ENCODE measurements at regions not wholly inside any gene's neighbourhood (a gene's known extent, or its start where the extent isn't known, plus 50 kb on each side); places are given as distances from the start of the nearest gene placed in this dataset.
"Not testable (repeated sequence)": the region's sequence is repeated elsewhere in the genome, so short reads cannot be mapped to it uniquely, and the experiment has no call there.

- no peaks in the 10 kb centered on the region for H3K36me3 Mint-ChIP-seq (ENCODE audit: low read depth)
Measured at GRCh38 chr4:169934794-169935429, 91.3 kb downstream of the MFAP3L start.

GRCh38 chr4:169933531-169933930 lies 92.7 kb downstream of the MFAP3L start:
- DNase-seq: no peak
- H3K9me3 Mint-ChIP-seq: no peaks in the 10 kb centered on the region
- POLR2A ChIA-PET: no interaction called here
- no peak overlapping the region for H3K27ac Mint-ChIP-seq
- CTCF ChIA-PET: no interaction called here
- H3K36me3 Mint-ChIP-seq (ENCODE audit: low read depth): no peaks in the 10 kb centered on the region
- H3K4me1 Mint-ChIP-seq: no peaks in the 10 kb centered on the region
- H3K27me3 Mint-ChIP-seq: no peaks in the 10 kb centered on the region
- no peak overlapping the region for H3K4me3 Mint-ChIP-seq

More at GRCh38 chr4:169934794-169935429, 91.3 kb downstream of the MFAP3L start:
- DNase-seq: no peak
- ChIA-PET CTCF (interaction anchor here (1.3 kb wide), 1 partner anchor 14 kb away, joined by 3 read pairs; no protein-coding TSS in a partner anchor), POLR2A (no interaction called here)
- Mint-ChIP-seq H3K9me3 (no peaks in the 10 kb centered on the region), H3K27ac (no peak overlapping the region), H3K4me3 (no peak overlapping the region), H3K4me1 (no peaks in the 10 kb centered on the region), H3K27me3 (no peaks in the 10 kb centered on the region)

GRCh38 chr4:169931964-169932363 lies 94.2 kb downstream of the MFAP3L start:
- no peak for DNase-seq
- Mint-ChIP-seq H3K36me3 (ENCODE audit: low read depth) (no peaks in the 10 kb centered on the region), H3K4me1 (no peaks in the 10 kb centered on the region), H3K9me3 (no peaks in the 10 kb centered on the region), H3K4me3 (no peak overlapping the region), H3K27ac (no peak overlapping the region), H3K27me3 (no peaks in the 10 kb centered on the region)
- ChIA-PET CTCF (no interaction called here), POLR2A (no interaction called here)

- H3K27ac Mint-ChIP-seq; CTCF ChIA-PET; H3K4me1 Mint-ChIP-seq; H3K36me3 Mint-ChIP-seq (ENCODE audit: low read depth); POLR2A ChIA-PET; H3K9me3 Mint-ChIP-seq; H3K27me3 Mint-ChIP-seq; DNase-seq; H3K4me3 Mint-ChIP-seq: not testable (repeated sequence)
Measured at GRCh38 chr4:169930755-169931154, 95.4 kb downstream of the MFAP3L start.

- H3K36me3 Mint-ChIP-seq (ENCODE audit: low read depth): no peaks in the 10 kb centered on the region
- no peaks in the 10 kb centered on the region for H3K9me3 Mint-ChIP-seq
- ChIA-PET CTCF (no interaction called here), POLR2A (no interaction called here)
- no peak for DNase-seq
- no peak overlapping the region for H3K4me3 Mint-ChIP-seq
- H3K27me3 Mint-ChIP-seq: no peaks in the 10 kb centered on the region
- no peaks in the 10 kb centered on the region for H3K4me1 Mint-ChIP-seq
- no peak overlapping the region for H3K27ac Mint-ChIP-seq
Measured at GRCh38 chr4:169927280-169927679, 98.9 kb downstream of the MFAP3L start.

- ChIA-PET CTCF (no interaction called here), POLR2A (no interaction called here)
- Mint-ChIP-seq H3K27ac (no peak overlapping the region), H3K27me3 (no peaks in the 10 kb centered on the region), H3K4me1 (no peaks in the 10 kb centered on the region), H3K9me3 (no peaks in the 10 kb centered on the region), H3K4me3 (no peak overlapping the region), H3K36me3 (ENCODE audit: low read depth) (no peaks in the 10 kb centered on the region)
- no peak for DNase-seq
Measured at GRCh38 chr4:169925678-169926077, 100.5 kb downstream of the MFAP3L start.

GRCh38 chr4:169922632-169923276 lies 103.4 kb downstream of the MFAP3L start:
- no peaks in the 10 kb centered on the region for H3K9me3 Mint-ChIP-seq
- H3K36me3 Mint-ChIP-seq (ENCODE audit: low read depth): no peaks in the 10 kb centered on the region
- no peaks in the 10 kb centered on the region for H3K27me3 Mint-ChIP-seq
- H3K4me1 Mint-ChIP-seq: no peaks in the 10 kb centered on the region
- ChIA-PET CTCF (no interaction called here), POLR2A (no interaction called here)
- no peak overlapping the region for H3K4me3 Mint-ChIP-seq
- no peak overlapping the region for H3K27ac Mint-ChIP-seq
- DNase-seq: no peak

GRCh38 chr4:169921732-169922131 lies 104.5 kb downstream of the MFAP3L start:
- no peak for DNase-seq
- H3K4me3 Mint-ChIP-seq: no peak overlapping the region
- no peaks in the 10 kb centered on the region for H3K36me3 Mint-ChIP-seq (ENCODE audit: low read depth)
- H3K4me1 Mint-ChIP-seq: no peaks in the 10 kb centered on the region
- H3K27ac Mint-ChIP-seq: no peak overlapping the region
- no peaks in the 10 kb centered on the region for H3K27me3 Mint-ChIP-seq
- H3K9me3 Mint-ChIP-seq: peaks cover 7% of the 10 kb centered on the region
- POLR2A ChIA-PET: no interaction called here
- CTCF ChIA-PET: no interaction called here

- Mint-ChIP-seq H3K4me3 (no peak overlapping the region), H3K27ac (no peak overlapping the region), H3K9me3 (peaks cover 7% of the 10 kb centered on the region), H3K36me3 (ENCODE audit: low read depth) (no peaks in the 10 kb centered on the region), H3K27me3 (no peaks in the 10 kb centered on the region), H3K4me1 (no peaks in the 10 kb centered on the region)
- ChIA-PET POLR2A (no interaction called here), CTCF (no interaction called here)
- DNase-seq: no peak
Measured at GRCh38 chr4:169921237-169921636, 105.0 kb downstream of the MFAP3L start.

- CTCF ChIA-PET; H3K27me3 Mint-ChIP-seq; H3K4me1 Mint-ChIP-seq; H3K4me3 Mint-ChIP-seq; H3K9me3 Mint-ChIP-seq; DNase-seq; H3K27ac Mint-ChIP-seq; POLR2A ChIA-PET; H3K36me3 Mint-ChIP-seq (ENCODE audit: low read depth): not testable (repeated sequence)
Measured at GRCh38 chr4:169919194-169920124, 106.7 kb downstream of the MFAP3L start.

- DNase-seq: no peak
- H3K9me3 Mint-ChIP-seq: peaks cover 7% of the 10 kb centered on the region
- ChIA-PET POLR2A (no interaction called here), CTCF (no interaction called here)
- no peaks in the 10 kb centered on the region for H3K36me3 Mint-ChIP-seq (ENCODE audit: low read depth)
- no peaks in the 10 kb centered on the region for H3K4me1 Mint-ChIP-seq
- no peak overlapping the region for H3K4me3 Mint-ChIP-seq
- H3K27me3 Mint-ChIP-seq: peaks cover 1% of the 10 kb centered on the region
- no peak overlapping the region for H3K27ac Mint-ChIP-seq
Measured at GRCh38 chr4:169915545-169915944, 110.7 kb downstream of the MFAP3L start.

- H3K36me3 Mint-ChIP-seq (ENCODE audit: low read depth): no peaks in the 10 kb centered on the region
- H3K9me3 Mint-ChIP-seq: peaks cover 7% of the 10 kb centered on the region
- H3K27ac Mint-ChIP-seq: no peak overlapping the region
- H3K4me3 Mint-ChIP-seq: no peak overlapping the region
- CTCF ChIA-PET: no interaction called here
- no peak for DNase-seq
- POLR2A ChIA-PET: no interaction called here
- H3K4me1 Mint-ChIP-seq: no peaks in the 10 kb centered on the region
- H3K27me3 Mint-ChIP-seq: peaks cover 1% of the 10 kb centered on the region
Measured at GRCh38 chr4:169914866-169915265, 111.3 kb downstream of the MFAP3L start.

- Mint-ChIP-seq H3K27ac (no peak overlapping the region), H3K4me1 (no peaks in the 10 kb centered on the region), H3K27me3 (peaks cover 3% of the 10 kb centered on the region), H3K36me3 (ENCODE audit: low read depth) (no peaks in the 10 kb centered on the region), H3K9me3 (peaks cover 7% of the 10 kb centered on the region), H3K4me3 (no peak overlapping the region)
- POLR2A ChIA-PET: no interaction called here
- CTCF ChIA-PET: no interaction called here
- no peak for DNase-seq
Measured at GRCh38 chr4:169912996-169913395, 113.2 kb downstream of the MFAP3L start.
